GM18868 (cell line): ENCODE measurements at regions not wholly inside any gene's neighbourhood (a gene's known extent, or its start where the extent isn't known, plus 50 kb on each side); places are given as distances from the start of the nearest gene placed in this dataset.

Experiments
- ATAC-seq: cut with Tn5 transposase; IDR thresholded peaks from one replicate; pipeline ENCODE4 v1.9.1; 2021; ENCODE audit warnings: mild to moderate bottlenecking, moderate library complexity; ENCODE audit not compliant: unreplicated experiment

GRCh38 chr20:50387996-50388332, 122.2 kb upstream of the PTPN1 start:
- no peak for ATAC-seq

- no peak for ATAC-seq
Observed at GRCh38 chr20:50388733-50389437, 121.3 kb upstream of the PTPN1 start.

GRCh38 chr20:50389438-50389807, 120.8 kb upstream of the PTPN1 start:
- no peak for ATAC-seq

GRCh38 chr20:50389808-50390684, 120.1 kb upstream of the PTPN1 start:
- ATAC-seq = no peak

GRCh38 chr20:50390685-50391443, 119.3 kb upstream of the PTPN1 start:
- no peak for ATAC-seq

GRCh38 chr20:50391444-50392137, 118.6 kb upstream of the PTPN1 start:
- no peak for ATAC-seq

GRCh38 chr20:50392138-50392866, 117.9 kb upstream of the PTPN1 start:
- no peak for ATAC-seq

GRCh38 chr20:50393242-50393641, 116.9 kb upstream of the PTPN1 start:
- no peak for ATAC-seq

GRCh38 chr20:50393990-50394561, 116.1 kb upstream of the PTPN1 start:
- ATAC-seq = no peak

GRCh38 chr20:50394569-50394968, 115.6 kb upstream of the PTPN1 start:
- ATAC-seq = no peak

GRCh38 chr20:50395251-50395729, 114.9 kb upstream of the PTPN1 start:
- no peak for ATAC-seq

- ATAC-seq = no peak
Observed at GRCh38 chr20:50395914-50396488, 114.2 kb upstream of the PTPN1 start.

- ATAC-seq = no peak
Observed at GRCh38 chr20:50396623-50397022, 113.6 kb upstream of the PTPN1 start.

GRCh38 chr20:50397058-50397457, 113.1 kb upstream of the PTPN1 start:
- ATAC-seq = no peak

GRCh38 chr20:50398064-50398463, 112.1 kb upstream of the PTPN1 start:
- ATAC-seq = no peak

- no peak for ATAC-seq
Observed at GRCh38 chr20:50398471-50398820, 111.7 kb upstream of the PTPN1 start.

- ATAC-seq = no peak
Observed at GRCh38 chr20:50398821-50399554, 111.2 kb upstream of the PTPN1 start.

- no peak for ATAC-seq
Observed at GRCh38 chr20:50399555-50399916, 110.6 kb upstream of the PTPN1 start.
